GM23338 (cell line): ENCODE measurements at regions not wholly inside any gene's neighbourhood (a gene's known extent, or its start where the extent isn't known, plus 50 kb on each side); places are given as distances from the start of the nearest gene placed in this dataset.

Source experiments
- ATAC-seq: fragments of 200-7000 bp; cut with Tn5 transposase; 3 replicates; pipeline ENCODE4 v1.9.1; 2020
- DNase-seq: peaks from one replicate; pipeline ENCODE4 v3.0.0-alpha.2; 2015; ENCODE audit warnings: low spot score
- H2AFZ ChIP-seq: fragments of 200-600 bp; sonication (generic); 2 replicates; pipeline ENCODE4 v1.8.0; 2016; ENCODE audit warnings: antibody characterized with exemption, mild to moderate bottlenecking, moderate library complexity
- H3F3A ChIP-seq: fragments of 200-600 bp; sonication (generic); replicated peaks from 2 replicates; pipeline ENCODE4 v1.8.0; 2017; ENCODE audit warnings: antibody characterized with exemption, mixed run types, low read depth
- H3K27ac ChIP-seq: fragments of 200-600 bp; sonication (generic); 2 replicates; pipeline ENCODE4 v1.6.1; 2016; ENCODE audit warnings: low read depth
- H3K27me3 ChIP-seq: fragments of 200-600 bp; sonication (generic); 2 replicates; pipeline ENCODE4 v1.8.0; 2016; ENCODE audit warnings: mild to moderate bottlenecking, mixed run types, moderate library complexity; ENCODE audit not compliant: insufficient read depth
- H3K36me3 ChIP-seq: fragments of 200-600 bp; sonication (generic); 2 replicates; pipeline ENCODE4 v1.8.0; 2016; ENCODE audit warnings: mild to moderate bottlenecking; ENCODE audit not compliant: insufficient read depth
- H3K4me1 ChIP-seq: fragments of 200-600 bp; sonication (generic); 2 replicates; pipeline ENCODE4 v1.8.0; 2016; ENCODE audit warnings: mild to moderate bottlenecking, moderate library complexity; ENCODE audit not compliant: insufficient read depth
- H3K4me2 ChIP-seq: fragments of 200-600 bp; sonication (generic); 2 replicates; pipeline ENCODE4 v1.7.1; 2017; ENCODE audit warnings: mixed run types
- H3K4me3 ChIP-seq: fragments of 200-600 bp; sonication (generic); 2 replicates; pipeline ENCODE4 v1.6.1; 2016; ENCODE audit warnings: mixed run types
- H3K79me2 ChIP-seq: fragments of 200-600 bp; sonication (generic); replicated peaks from 2 replicates; pipeline ENCODE4 v1.8.0; 2017; ENCODE audit warnings: mild to moderate bottlenecking; ENCODE audit not compliant: insufficient read depth
- H3K9me2 ChIP-seq: fragments of 200-600 bp; sonication (generic); 2 replicates; pipeline ENCODE4 v1.8.0; 2017; ENCODE audit not compliant: insufficient read depth
- H4K20me1 ChIP-seq: fragments of 200-600 bp; sonication (generic); replicated peaks from 2 replicates; pipeline ENCODE4 v1.8.0; 2017; ENCODE audit warnings: mild to moderate bottlenecking; ENCODE audit not compliant: insufficient read depth
- H3K27ac Mint-ChIP-seq: 2 replicates; pipeline ENCODE4 v1.8.0; 2020; ENCODE audit warnings: inconsistent platforms, mild to moderate bottlenecking, moderate library complexity, mixed read lengths
- H3K27me3 Mint-ChIP-seq: 3 replicates; pipeline ENCODE4 v1.8.0; 2022; ENCODE audit warnings: low read depth, mild to moderate bottlenecking, moderate library complexity, mixed read lengths, inconsistent platforms; ENCODE audit not compliant: insufficient read depth, poor library complexity
- H3K36me3 Mint-ChIP-seq: 3 replicates; pipeline ENCODE4 v1.8.0; 2021; ENCODE audit warnings: low read depth, mild to moderate bottlenecking, inconsistent platforms, moderate library complexity, mixed read lengths
- H3K4me1 Mint-ChIP-seq: 3 replicates; pipeline ENCODE4 v1.8.0; 2020; ENCODE audit warnings: mild to moderate bottlenecking, inconsistent platforms, mixed read lengths
- H3K4me3 Mint-ChIP-seq: 3 replicates; pipeline ENCODE4 v1.8.0; 2021; ENCODE audit warnings: moderate library complexity, mild to moderate bottlenecking, inconsistent platforms, mixed read lengths
- H3K9me3 Mint-ChIP-seq: 3 replicates; pipeline ENCODE4 v1.8.0; 2020; ENCODE audit warnings: moderate library complexity, mild to moderate bottlenecking, inconsistent platforms, mixed read lengths
- CREB1 ChIP-seq: fragments of 250-450 bp; sonication (Bioruptor Pico); IDR thresholded peaks from 2 replicates; pipeline ENCODE4 v1.5.0; 2020; ENCODE audit warnings: low read depth, mild to moderate bottlenecking, moderate library complexity
- NANOG ChIP-seq: IDR thresholded peaks from 2 replicates; pipeline ENCODE4 v1.6.1; 2016; ENCODE audit warnings: antibody characterized with exemption, borderline replicate concordance
- ZNF114 ChIP-seq: fragments of 250-450 bp; sonication (Bioruptor Pico); IDR thresholded peaks from 2 replicates; pipeline ENCODE4 v1.5.0; 2020; ENCODE audit warnings: mild to moderate bottlenecking, moderate library complexity
- ZNF462 ChIP-seq: fragments of 250-450 bp; sonication (Bioruptor Pico); IDR thresholded peaks from 2 replicates; pipeline ENCODE4 v1.5.0; 2020; ENCODE audit warnings: mild to moderate bottlenecking, moderate library complexity
- TF ChIP-seq, protein P1 (sequence below), 2 experiments: fragments of 200-600 bp in 1 of 2; sonication (generic) in 1 of 2; conservative IDR thresholded peaks; 2 replicates each; pipeline versions ENCODE4 v1.5.1 to v1.6.1; 2016 to 2017; ENCODE audit warnings: antibody characterized with exemption in 2 of 2, low read depth in 2 of 2, mild to moderate bottlenecking in 2 of 2, moderate library complexity in 1 of 2

DNA sequence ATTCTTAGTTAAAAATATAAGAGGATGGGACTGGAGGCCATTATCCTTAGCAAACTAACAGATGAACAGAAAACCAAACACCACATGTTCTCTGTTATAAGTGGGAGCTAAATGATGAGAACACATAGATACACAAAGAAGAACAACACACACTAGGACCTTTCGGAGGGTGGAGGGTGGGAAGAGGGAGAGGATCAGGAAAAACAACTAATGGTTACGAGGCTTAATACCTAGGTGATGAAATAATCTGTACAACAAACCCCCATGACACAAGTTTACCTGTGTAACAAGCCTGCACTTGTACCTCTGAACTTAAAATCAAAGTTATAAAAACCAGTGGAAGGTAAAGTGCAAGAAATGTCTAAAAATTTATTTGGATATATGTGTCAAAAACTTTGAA lies 1047.4 kb upstream of the C9orf72 start:
- Histone ChIP-seq H3F3A (no peaks in the 10 kb centered on the region), H3K4me3 (no peak overlapping the region), H3K79me2 (no peaks in the 10 kb centered on the region), H2AFZ (no peak overlapping the region), H3K36me3 (no peaks in the 10 kb centered on the region), H3K9me2 (no peaks in the 10 kb centered on the region), H3K27me3 (no peaks in the 10 kb centered on the region), H4K20me1 (no peaks in the 10 kb centered on the region), H3K27ac (no peak overlapping the region), H3K4me1 (no peaks in the 10 kb centered on the region), H3K4me2 (no peak overlapping the region)
- no peaks in the 10 kb centered on the region for H3K9me3 Mint-ChIP-seq
- DNase-seq, result no peak
- no peaks in the 10 kb centered on the region for H3K27me3 Mint-ChIP-seq
- no peak for ATAC-seq
- no peak overlapping the region; the same call in 1 of the 2 replicates for H3K27ac Mint-ChIP-seq
- H3K4me3 Mint-ChIP-seq, result no peak overlapping the region
- TF ChIP-seq ZNF462 (CRISPR knock-in tag) (no peak), CREB1 (CRISPR knock-in tag) (no peak), NANOG (no peak)
- TF ChIP-seq, protein P1, sequence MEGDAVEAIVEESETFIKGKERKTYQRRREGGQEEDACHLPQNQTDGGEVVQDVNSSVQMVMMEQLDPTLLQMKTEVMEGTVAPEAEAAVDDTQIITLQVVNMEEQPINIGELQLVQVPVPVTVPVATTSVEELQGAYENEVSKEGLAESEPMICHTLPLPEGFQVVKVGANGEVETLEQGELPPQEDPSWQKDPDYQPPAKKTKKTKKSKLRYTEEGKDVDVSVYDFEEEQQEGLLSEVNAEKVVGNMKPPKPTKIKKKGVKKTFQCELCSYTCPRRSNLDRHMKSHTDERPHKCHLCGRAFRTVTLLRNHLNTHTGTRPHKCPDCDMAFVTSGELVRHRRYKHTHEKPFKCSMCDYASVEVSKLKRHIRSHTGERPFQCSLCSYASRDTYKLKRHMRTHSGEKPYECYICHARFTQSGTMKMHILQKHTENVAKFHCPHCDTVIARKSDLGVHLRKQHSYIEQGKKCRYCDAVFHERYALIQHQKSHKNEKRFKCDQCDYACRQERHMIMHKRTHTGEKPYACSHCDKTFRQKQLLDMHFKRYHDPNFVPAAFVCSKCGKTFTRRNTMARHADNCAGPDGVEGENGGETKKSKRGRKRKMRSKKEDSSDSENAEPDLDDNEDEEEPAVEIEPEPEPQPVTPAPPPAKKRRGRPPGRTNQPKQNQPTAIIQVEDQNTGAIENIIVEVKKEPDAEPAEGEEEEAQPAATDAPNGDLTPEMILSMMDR (conservative IDR thresholded peaks at IDR 0.05; ENCODE audit: low read depth in 2 of 2), result no peak
- peaks cover 5% of the 10 kb centered on the region; the same call in 1 of the 3 replicates for H3K4me1 Mint-ChIP-seq
- H3K36me3 Mint-ChIP-seq, result no peaks in the 10 kb centered on the region

DNA sequence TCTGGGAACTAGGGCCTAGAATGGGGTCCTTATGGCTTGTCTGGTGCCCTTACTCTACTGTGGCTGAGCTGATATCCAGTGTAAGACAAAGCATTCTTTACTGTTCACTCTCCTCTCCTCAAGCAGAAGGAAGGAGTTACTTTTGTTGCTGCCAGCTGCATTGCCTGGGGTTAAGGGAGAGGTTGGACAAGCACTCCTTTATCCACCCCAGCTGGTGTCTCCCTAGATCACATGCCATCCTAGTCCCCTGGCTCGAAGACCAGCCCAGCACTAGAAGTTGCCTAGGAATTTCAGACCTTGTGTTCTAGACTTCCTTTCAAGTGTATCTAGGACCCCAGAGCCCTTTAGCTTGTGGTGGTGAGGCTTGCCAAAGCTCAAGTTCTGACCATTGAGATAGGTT lies 1051.5 kb upstream of the C9orf72 start:
- no peaks in the 10 kb centered on the region for H3K27me3 ChIP-seq
- no peak overlapping the region for H2AFZ ChIP-seq
- peaks cover 5% of the 10 kb centered on the region; the same call in 1 of the 3 replicates for H3K4me1 Mint-ChIP-seq
- H3K9me3 Mint-ChIP-seq, result no peaks in the 10 kb centered on the region
- no peaks in the 10 kb centered on the region for H3K79me2 ChIP-seq
- H3K4me3 ChIP-seq, result no peak overlapping the region
- H4K20me1 ChIP-seq, result no peaks in the 10 kb centered on the region
- H3K27ac Mint-ChIP-seq, result no peak overlapping the region
- no peaks in the 10 kb centered on the region for H3F3A ChIP-seq
- no peak overlapping the region for H3K27ac ChIP-seq
- H3K4me2 ChIP-seq, result no peak overlapping the region
- ATAC-seq (no peak), DNase-seq (no peak)
- H3K36me3 Mint-ChIP-seq, result no peaks in the 10 kb centered on the region
- H3K4me3 Mint-ChIP-seq, result no peak overlapping the region
- H3K9me2 ChIP-seq, result no peaks in the 10 kb centered on the region
- H3K4me1 ChIP-seq, result no peaks in the 10 kb centered on the region
- no peaks in the 10 kb centered on the region for H3K36me3 ChIP-seq
- no peaks in the 10 kb centered on the region for H3K27me3 Mint-ChIP-seq
- TF ChIP-seq ZNF114 (CRISPR knock-in tag) (no peak), NANOG (no peak)
